ENCODE measurements at regions not wholly inside any gene's neighbourhood (a gene's known extent, or its start where the extent isn't known, plus 50 kb on each side); places are given as distances from the start of the nearest gene placed in this dataset.

DNA sequence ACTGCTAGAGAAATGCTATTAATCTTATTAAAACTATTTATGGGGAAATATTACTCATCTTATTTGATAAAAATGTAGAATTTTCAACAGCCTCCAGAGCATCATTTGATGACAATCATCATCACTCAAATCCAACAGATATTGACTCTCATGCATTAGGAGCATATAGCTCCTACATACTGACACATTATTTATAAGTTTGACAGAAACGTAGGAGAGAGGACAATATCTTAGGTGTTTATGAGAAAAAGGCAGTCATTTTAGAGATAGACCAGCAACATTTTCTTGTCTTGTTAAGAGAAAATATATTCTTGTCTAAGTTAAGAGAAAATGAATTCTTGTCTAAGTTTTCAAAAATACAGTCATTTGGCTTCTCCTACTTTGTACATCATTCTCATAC, 2550.2 kb downstream of the PCDH7 start:
- TF ChIP-seq CTCF (IDR thresholded peaks at IDR 0.05) (no peak), ZFX (IDR thresholded peaks at IDR 0.05; ENCODE audit: borderline replicate concordance) (no peak)

Measured in 22Rv1 (cell line).